ENCODE measurements at regions not wholly inside any gene's neighbourhood (a gene's known extent, or its start where the extent isn't known, plus 50 kb on each side); places are given as distances from the start of the nearest gene placed in this dataset.

- FAIRE-seq (no peak), DNase-seq (ENCODE audit: insufficient read length, low spot score) (no peak)
- TF ChIP-seq POU2F2 (IDR thresholded peaks at IDR 0.05; ENCODE audit: low read depth, low read length) (no peak), PAX5 (IDR thresholded peaks at IDR 0.05; ENCODE audit: insufficient read depth, low read length, severe bottlenecking) (no peak), TAF1 (IDR thresholded peaks at IDR 0.05; ENCODE audit: low read depth, low read length) (no peak), POLR2AphosphoS5 (IDR thresholded peaks at IDR 0.05; ENCODE audit: low read depth, low read length) (no peak), POLR2A (IDR thresholded peaks at IDR 0.05; ENCODE audit: low read depth, low read length) (no peak)
Observed at GRCh38 chr4:84384801-84385200, 114.3 kb downstream of the NKX6-1 start.

GRCh38 chr4:84381759-84382158 lies 117.3 kb downstream of the NKX6-1 start:
- TF ChIP-seq POU2F2 (IDR thresholded peaks at IDR 0.05; ENCODE audit: low read depth, low read length) = no peak
- no peak for TF ChIP-seq POLR2A (IDR thresholded peaks at IDR 0.05; ENCODE audit: low read depth, low read length)
- no peak for TF ChIP-seq TAF1 (IDR thresholded peaks at IDR 0.05; ENCODE audit: low read depth, low read length)
- TF ChIP-seq SPI1 (IDR thresholded peaks at IDR 0.05; ENCODE audit: low read depth, low read length) = no peak
- TF ChIP-seq POLR2AphosphoS5 (IDR thresholded peaks at IDR 0.05; ENCODE audit: low read depth, low read length) = no peak
- TF ChIP-seq PAX5 (IDR thresholded peaks at IDR 0.05; ENCODE audit: insufficient read depth, low read length, severe bottlenecking) = no peak
- FAIRE-seq (no peak), DNase-seq (ENCODE audit: insufficient read length, low spot score) (no peak)

- TF ChIP-seq POLR2A (IDR thresholded peaks at IDR 0.05; ENCODE audit: low read depth, low read length) (no peak), TAF1 (IDR thresholded peaks at IDR 0.05; ENCODE audit: low read depth, low read length) (no peak), SPI1 (IDR thresholded peaks at IDR 0.05; ENCODE audit: low read depth, low read length) (no peak), POU2F2 (IDR thresholded peaks at IDR 0.05; ENCODE audit: low read depth, low read length) (no peak), POLR2AphosphoS5 (IDR thresholded peaks at IDR 0.05; ENCODE audit: low read depth, low read length) (no peak), PAX5 (IDR thresholded peaks at IDR 0.05; ENCODE audit: insufficient read depth, low read length, severe bottlenecking) (no peak)
- DNase-seq (ENCODE audit: insufficient read length, low spot score) (no peak), FAIRE-seq (no peak)
Observed at GRCh38 chr4:84379917-84380641, 119.0 kb downstream of the NKX6-1 start.

GRCh38 chr4:84378983-84379382 lies 120.1 kb downstream of the NKX6-1 start:
- DNase-seq (ENCODE audit: insufficient read length, low spot score) (no peak), FAIRE-seq (no peak)
- TF ChIP-seq POLR2A (IDR thresholded peaks at IDR 0.05; ENCODE audit: low read depth, low read length) (no peak), POLR2AphosphoS5 (IDR thresholded peaks at IDR 0.05; ENCODE audit: low read depth, low read length) (no peak), TAF1 (IDR thresholded peaks at IDR 0.05; ENCODE audit: low read depth, low read length) (no peak), PAX5 (IDR thresholded peaks at IDR 0.05; ENCODE audit: insufficient read depth, low read length, severe bottlenecking) (no peak), SPI1 (IDR thresholded peaks at IDR 0.05; ENCODE audit: low read depth, low read length) (no peak), POU2F2 (IDR thresholded peaks at IDR 0.05; ENCODE audit: low read depth, low read length) (no peak)

- TF ChIP-seq POLR2AphosphoS5 (IDR thresholded peaks at IDR 0.05; ENCODE audit: low read depth, low read length) = no peak
- TF ChIP-seq PAX5 (IDR thresholded peaks at IDR 0.05; ENCODE audit: insufficient read depth, low read length, severe bottlenecking) = no peak
- TF ChIP-seq SPI1 (IDR thresholded peaks at IDR 0.05; ENCODE audit: low read depth, low read length) = no peak
- TF ChIP-seq POLR2A (IDR thresholded peaks at IDR 0.05; ENCODE audit: low read depth, low read length) = no peak
- TF ChIP-seq POU2F2 (IDR thresholded peaks at IDR 0.05; ENCODE audit: low read depth, low read length) = no peak
- TF ChIP-seq TAF1 (IDR thresholded peaks at IDR 0.05; ENCODE audit: low read depth, low read length) = no peak
- no peak for DNase-seq (ENCODE audit: insufficient read length, low spot score)
- no peak for FAIRE-seq
Observed at GRCh38 chr4:84378356-84378755, 120.7 kb downstream of the NKX6-1 start.

- FAIRE-seq (no peak), DNase-seq (ENCODE audit: insufficient read length, low spot score) (no peak)
- TF ChIP-seq POLR2AphosphoS5 (IDR thresholded peaks at IDR 0.05; ENCODE audit: low read depth, low read length) (no peak), POLR2A (IDR thresholded peaks at IDR 0.05; ENCODE audit: low read depth, low read length) (no peak), TAF1 (IDR thresholded peaks at IDR 0.05; ENCODE audit: low read depth, low read length) (no peak), POU2F2 (IDR thresholded peaks at IDR 0.05; ENCODE audit: low read depth, low read length) (no peak), PAX5 (IDR thresholded peaks at IDR 0.05; ENCODE audit: insufficient read depth, low read length, severe bottlenecking) (no peak), SPI1 (IDR thresholded peaks at IDR 0.05; ENCODE audit: low read depth, low read length) (no peak)
Observed at GRCh38 chr4:84366907-84367306, 132.2 kb downstream of the NKX6-1 start.

GRCh38 chr4:84366161-84366560 lies 132.9 kb downstream of the NKX6-1 start:
- DNase-seq (ENCODE audit: insufficient read length, low spot score) (no peak), FAIRE-seq (no peak)
- TF ChIP-seq POLR2AphosphoS5 (IDR thresholded peaks at IDR 0.05; ENCODE audit: low read depth, low read length) (no peak), PAX5 (IDR thresholded peaks at IDR 0.05; ENCODE audit: insufficient read depth, low read length, severe bottlenecking) (no peak), POLR2A (IDR thresholded peaks at IDR 0.05; ENCODE audit: low read depth, low read length) (no peak), TAF1 (IDR thresholded peaks at IDR 0.05; ENCODE audit: low read depth, low read length) (no peak), SPI1 (IDR thresholded peaks at IDR 0.05; ENCODE audit: low read depth, low read length) (no peak), POU2F2 (IDR thresholded peaks at IDR 0.05; ENCODE audit: low read depth, low read length) (no peak)

GRCh38 chr4:84362896-84363655 lies 136.0 kb downstream of the NKX6-1 start:
- TF ChIP-seq POU2F2 (IDR thresholded peaks at IDR 0.05; ENCODE audit: low read depth, low read length) (no peak), TAF1 (IDR thresholded peaks at IDR 0.05; ENCODE audit: low read depth, low read length) (no peak), PAX5 (IDR thresholded peaks at IDR 0.05; ENCODE audit: insufficient read depth, low read length, severe bottlenecking) (no peak), POLR2A (IDR thresholded peaks at IDR 0.05; ENCODE audit: low read depth, low read length) (no peak), SPI1 (IDR thresholded peaks at IDR 0.05; ENCODE audit: low read depth, low read length) (no peak), POLR2AphosphoS5 (IDR thresholded peaks at IDR 0.05; ENCODE audit: low read depth, low read length) (no peak)
- FAIRE-seq (no peak), DNase-seq (ENCODE audit: insufficient read length, low spot score) (no peak)

- DNase-seq (ENCODE audit: insufficient read length, low spot score) = no peak
- FAIRE-seq = no peak
- TF ChIP-seq POU2F2 (IDR thresholded peaks at IDR 0.05; ENCODE audit: low read depth, low read length) (no peak), PAX5 (IDR thresholded peaks at IDR 0.05; ENCODE audit: insufficient read depth, low read length, severe bottlenecking) (no peak), POLR2AphosphoS5 (IDR thresholded peaks at IDR 0.05; ENCODE audit: low read depth, low read length) (no peak), SPI1 (IDR thresholded peaks at IDR 0.05; ENCODE audit: low read depth, low read length) (no peak), POLR2A (IDR thresholded peaks at IDR 0.05; ENCODE audit: low read depth, low read length) (no peak), TAF1 (IDR thresholded peaks at IDR 0.05; ENCODE audit: low read depth, low read length) (no peak)
Observed at GRCh38 chr4:84342161-84342560, 156.9 kb downstream of the NKX6-1 start.
